HepG2 (cell line): ENCODE measurements at regions not wholly inside any gene's neighbourhood (a gene's known extent, or its start where the extent isn't known, plus 50 kb on each side); places are given as distances from the start of the nearest gene placed in this dataset.

Source experiments
- AKAP8 ChIP-seq: sonication (generic); formaldehyde crosslinking; IDR thresholded peaks from 2 replicates; pipeline ENCODE4 v1.5.1; 2020; ENCODE audit warnings: mild to moderate bottlenecking, missing genetic modification reagents
- ELF4 ChIP-seq: sonication (generic); formaldehyde crosslinking; IDR thresholded peaks from 2 replicates; pipeline ENCODE4 v1.5.0; 2020; ENCODE audit warnings: missing genetic modification reagents, mild to moderate bottlenecking, moderate library complexity, borderline replicate concordance
- U2AF1 ChIP-seq: fragments of 200-400 bp; formaldehyde crosslinking; optimal IDR thresholded peaks from 2 replicates; pipeline ENCODE3; 2017; ENCODE audit warnings: mild to moderate bottlenecking, low read depth, low read length
- ZUFSP ChIP-seq: sonication (generic); formaldehyde crosslinking; IDR thresholded peaks from 2 replicates; pipeline ENCODE4 v1.9.0; 2021; ENCODE audit warnings: missing genetic modification reagents, mild to moderate bottlenecking, borderline replicate concordance

- no peak for TF ChIP-seq ZUFSP (CRISPR knock-in tag)
- TF ChIP-seq U2AF1, result no peak
- TF ChIP-seq AKAP8 (CRISPR knock-in tag), result no peak
- TF ChIP-seq ELF4 (CRISPR knock-in tag), result no peak
These were observed 214.8 kb downstream of the KLF6 start for GRCh38 chr10:3570131-3570729.
